Heart left ventricle (tissue), 16 donors: ENCODE measurements at regions not wholly inside any gene's neighbourhood (a gene's known extent, or its start where the extent isn't known, plus 50 kb on each side); places are given as distances from the start of the nearest gene placed in this dataset.

Experiments used
- ATAC-seq, 4 donors: fragments of 200-7000 bp; cut with Tn5 transposase; one replicate each; pipeline ENCODE4 v1.9.1; 2020 to 2022; ENCODE audit warnings: moderate library complexity in 4 of 4, mild to moderate bottlenecking in 3 of 4, moderate number of reproducible peaks in 1 of 4
- DNase-seq, 5 donors: peaks; one replicate each; pipeline ENCODE4 v3.0.0-alpha.2; 2020
- H3K27ac ChIP-seq, 12 donors: fragments of 200-600 bp; sonication (generic) in 4 of 12; one replicate each; pipeline versions ENCODE4 v1.5.0 to v1.8.0; 2016 to 2022; ENCODE audit warnings: mild to moderate bottlenecking in 2 of 12
- H3K27me3 ChIP-seq, 9 donors: fragments of 200-600 bp; sonication (generic) in 2 of 9; one replicate each; pipeline versions ENCODE4 v1.5.1 to v1.8.0; 2016 to 2022; ENCODE audit warnings: mild to moderate bottlenecking in 3 of 9
- H3K36me3 ChIP-seq, 9 donors: fragments of 200-600 bp; sonication (generic) in 2 of 9; one replicate each; pipeline versions ENCODE4 v1.5.0 to v1.8.0; 2018 to 2022; ENCODE audit warnings: mild to moderate bottlenecking in 2 of 9
- H3K4me1 ChIP-seq, 12 donors: fragments of 200-600 bp; sonication (generic) in 4 of 12; one replicate each; pipeline versions ENCODE4 v1.5.0 to v1.8.0; 2016 to 2022; ENCODE audit warnings: mild to moderate bottlenecking in 3 of 12
- H3K4me3 ChIP-seq, 12 donors: fragments of 200-600 bp; sonication (generic) in 4 of 12; one replicate each; pipeline versions ENCODE4 v1.5.0 to v1.8.0; 2017 to 2022; ENCODE audit warnings: mild to moderate bottlenecking in 9 of 12, moderate library complexity in 4 of 12
- H3K9me3 ChIP-seq, 12 donors: fragments of 200-600 bp; sonication (generic) in 4 of 12; one replicate each; pipeline versions ENCODE4 v1.5.0 to v1.8.0; 2016 to 2022; ENCODE audit warnings: mild to moderate bottlenecking in 1 of 12
- POLR2A ChIP-seq, 2 donors: fragments of 450-650 bp; IDR thresholded peaks; one replicate each; pipeline ENCODE4 v1.6.1; 2017; ENCODE audit warnings: antibody characterized with exemption in 2 of 2, mild to moderate bottlenecking in 2 of 2, moderate library complexity in 2 of 2
- WGBS, 4 donors: extraction: QIAGEN DNeasy Blood & Tissue Kit in 2 of 4; methylation state at CpG; one replicate each; pipeline versions ENCODE4 v1.1.5 to v1.1.7; 2013 to 2018; 5-methylcytosine and 5-hydroxymethylcytosine counted together
- intact Hi-C, 10 donors: fragments of 100-400 bp; cut with DNase I; formaldehyde crosslinking; loops; one replicate each; pipeline versions ENCODE4 v1.11.1 to v1.14.2; 2022
- TF ChIP-seq, protein P1 (sequence below), 12 donors: fragments of 200-600 bp; sonication (generic) in 4 of 12; IDR thresholded peaks; one replicate each; pipeline versions ENCODE4 v1.5.0 to v1.8.0; 2018 to 2022; ENCODE audit warnings: antibody characterized with exemption in 12 of 12, mild to moderate bottlenecking in 5 of 12
- donor health status: ischemic (EF 13 %, LVEDD 7.1; RV severe dilation, severe dysfunction).
- donor health status: healthy with polysubstance abuse.
- donor health status: DM: no; HTN: yes; CAD: no.
- donor health status: DM: no; HTN: no; CAD: no.
- donor health status: ischemic (EF 25% LVEDD 6.9; RV normal size, moderate dysfunction).
- donor health status: ischemic (EF 25% LVEDD 5.7; RV mildly dilated, moderate dysfunction).
- donor health status: healthy.
- donor health status: DM: yes; HTN: yes; CAD: no.
- donor health status: ischemic (EF 35%, LVEDD 5.7; RV mildly dilated, moderate dysfunction).
- donor health status: nonischemic (EF 11% LVEDD 7.7; RV severe dilation, severe dysfunction).
- donor health status: DM: yes; HTN: yes; CAD: no.
- donor health status: PGD.
- donor health status: ischemic (EF 29% LVEDD 5.4; RV normal size, mild dysfunction).
- donor health status: nonischemic (EF 23%, LVEDD 6.1; RV moderate dilation, normal function).

DNA sequence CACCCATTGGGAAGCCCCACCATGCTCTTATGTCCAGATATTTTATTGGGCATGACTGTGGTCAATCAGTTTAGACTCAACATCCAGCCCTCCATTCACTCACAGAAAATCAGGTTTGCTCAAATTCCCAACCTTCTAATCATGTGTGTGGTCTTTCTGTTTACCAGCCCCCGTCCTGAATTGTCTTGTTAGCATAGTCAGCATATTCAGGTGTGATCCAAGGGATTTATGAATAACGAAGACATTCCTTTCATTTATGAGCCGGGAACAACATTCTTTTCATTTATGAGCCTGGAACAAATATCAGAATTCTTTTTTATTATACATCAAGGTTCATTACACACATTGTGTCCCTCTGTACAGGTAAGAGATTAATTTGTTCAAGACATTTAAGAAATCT lies 376.3 kb upstream of the POM121L12 start:
- no peak overlapping the region for H3K27ac ChIP-seq
- intact Hi-C loops = no loop called here
- WGBS, 4 donors = 75 to 79% (median 76%) methylated on average over 3 of the region's 3 CpGs
- H3K9me3 ChIP-seq = peaks cover 0 to 14% (median 0%) of the 10 kb centered on the region in 12 donors
- DNase-seq (no peak), ATAC-seq (no peak)
- H3K4me1 ChIP-seq = no peaks in the 10 kb centered on the region
- H3K4me3 ChIP-seq = no peak overlapping the region
- no peaks in the 10 kb centered on the region for H3K27me3 ChIP-seq
- TF ChIP-seq POLR2A (IDR thresholded peaks at IDR 0.05) = no peak
- TF ChIP-seq, protein P1, sequence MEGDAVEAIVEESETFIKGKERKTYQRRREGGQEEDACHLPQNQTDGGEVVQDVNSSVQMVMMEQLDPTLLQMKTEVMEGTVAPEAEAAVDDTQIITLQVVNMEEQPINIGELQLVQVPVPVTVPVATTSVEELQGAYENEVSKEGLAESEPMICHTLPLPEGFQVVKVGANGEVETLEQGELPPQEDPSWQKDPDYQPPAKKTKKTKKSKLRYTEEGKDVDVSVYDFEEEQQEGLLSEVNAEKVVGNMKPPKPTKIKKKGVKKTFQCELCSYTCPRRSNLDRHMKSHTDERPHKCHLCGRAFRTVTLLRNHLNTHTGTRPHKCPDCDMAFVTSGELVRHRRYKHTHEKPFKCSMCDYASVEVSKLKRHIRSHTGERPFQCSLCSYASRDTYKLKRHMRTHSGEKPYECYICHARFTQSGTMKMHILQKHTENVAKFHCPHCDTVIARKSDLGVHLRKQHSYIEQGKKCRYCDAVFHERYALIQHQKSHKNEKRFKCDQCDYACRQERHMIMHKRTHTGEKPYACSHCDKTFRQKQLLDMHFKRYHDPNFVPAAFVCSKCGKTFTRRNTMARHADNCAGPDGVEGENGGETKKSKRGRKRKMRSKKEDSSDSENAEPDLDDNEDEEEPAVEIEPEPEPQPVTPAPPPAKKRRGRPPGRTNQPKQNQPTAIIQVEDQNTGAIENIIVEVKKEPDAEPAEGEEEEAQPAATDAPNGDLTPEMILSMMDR (IDR thresholded peaks at IDR 0.05) = no peak
- H3K36me3 ChIP-seq = no peaks in the 10 kb centered on the region

DNA sequence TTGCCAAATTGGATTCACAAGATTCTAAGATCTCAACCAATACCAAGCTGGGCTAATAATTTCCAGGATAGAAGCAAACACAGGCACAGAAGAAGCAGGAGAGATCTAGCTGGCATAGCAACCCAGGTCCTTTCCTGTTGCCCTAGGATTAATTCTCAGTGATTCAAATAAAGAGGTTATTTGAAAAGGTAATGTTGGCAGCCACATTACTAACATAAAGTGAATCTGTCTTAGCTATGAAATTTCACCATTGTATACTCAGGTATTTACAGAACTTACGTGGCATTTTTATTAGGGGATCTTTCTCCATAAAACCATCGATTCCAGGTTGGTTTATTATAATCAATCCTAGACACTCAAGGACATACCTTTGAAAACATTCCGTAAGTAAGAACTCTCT lies 379.3 kb upstream of the POM121L12 start:
- ATAC-seq = no peak
- Histone ChIP-seq H3K36me3 (no peaks in the 10 kb centered on the region), H3K4me1 (no peaks in the 10 kb centered on the region), H3K27ac (no peak overlapping the region), H3K4me3 (no peak overlapping the region), H3K27me3 (no peaks in the 10 kb centered on the region), H3K9me3 (peaks cover 0 to 12% (median 0%) of the 10 kb centered on the region in 12 donors)
- TF ChIP-seq, protein P1 (IDR thresholded peaks at IDR 0.05) = no peak
- TF ChIP-seq POLR2A (IDR thresholded peaks at IDR 0.05) = no peak
- intact Hi-C loops = no loop called here
- 61 to 77% (median 70%) methylated on average over 3 of the region's 3 CpGs for WGBS, 4 donors
- DNase-seq = no peak

GRCh38 chr7:52652621-52653020 lies 382.8 kb upstream of the POM121L12 start:
- no peaks in the 10 kb centered on the region for H3K4me1 ChIP-seq
- TF ChIP-seq, protein P1 (IDR thresholded peaks at IDR 0.05) = no peak
- no peak for TF ChIP-seq POLR2A (IDR thresholded peaks at IDR 0.05)
- no peaks in the 10 kb centered on the region for H3K36me3 ChIP-seq
- ATAC-seq = no peak
- DNase-seq = no peak
- no peak overlapping the region for H3K27ac ChIP-seq
- H3K27me3 ChIP-seq = no peaks in the 10 kb centered on the region
- H3K4me3 ChIP-seq = no peak overlapping the region
- intact Hi-C loops = no loop called here
- H3K9me3 ChIP-seq = no peaks in the 10 kb centered on the region
- WGBS, 4 donors = 41 to 74% (median 60%) methylated on average over 1 of the region's 1 CpG

GRCh38 chr7:52648872-52649271 lies 386.6 kb upstream of the POM121L12 start:
- peaks cover 0 to 11% (median 0%) of the 10 kb centered on the region in 12 donors for H3K9me3 ChIP-seq
- H3K27me3 ChIP-seq = no peaks in the 10 kb centered on the region
- no peaks in the 10 kb centered on the region for H3K36me3 ChIP-seq
- no peaks in the 10 kb centered on the region for H3K4me1 ChIP-seq
- 76 to 92% (median 84%) methylated on average over 1 of the region's 1 CpG for WGBS, 4 donors
- H3K27ac ChIP-seq = no peak overlapping the region
- no peak for TF ChIP-seq POLR2A (IDR thresholded peaks at IDR 0.05)
- TF ChIP-seq, protein P1 (IDR thresholded peaks at IDR 0.05) = no peak
- ATAC-seq (no peak), DNase-seq (no peak)
- intact Hi-C loops = no loop called here
- H3K4me3 ChIP-seq = no peak overlapping the region
